Tibial nerve (tissue), 4 donors: ENCODE measurements at regions not wholly inside any gene's neighbourhood (a gene's known extent, or its start where the extent isn't known, plus 50 kb on each side); places are given as distances from the start of the nearest gene placed in this dataset.
"Not testable (repeated sequence)": the region's sequence is repeated elsewhere in the genome, so short reads cannot be mapped to it uniquely, and the experiment has no call there.

Source experiments
- EP300 ChIP-seq, 2 donors: sonication (generic); formaldehyde crosslinking; IDR thresholded peaks; one replicate each; pipeline ENCODE4 v1.6.1; 2017; ENCODE audit warnings: antibody characterized with exemption in 2 of 2, mild to moderate bottlenecking in 1 of 2
- POLR2A ChIP-seq, 2 donors: fragments of 450-650 bp; IDR thresholded peaks; one replicate each; pipeline ENCODE4 v1.6.1; 2017; ENCODE audit warnings: antibody characterized with exemption in 2 of 2, mild to moderate bottlenecking in 2 of 2, moderate library complexity in 2 of 2
- TF ChIP-seq, protein P1 (sequence below), 5 experiments: fragments of 200-600 bp in 3 of 5; fragments of 450-650 bp in 2 of 5; sonication (generic) in 3 of 5; IDR thresholded peaks; one replicate each; pipeline ENCODE4 v1.5.1; 2016 to 2019; ENCODE audit warnings: antibody characterized with exemption in 5 of 5, mild to moderate bottlenecking in 3 of 5, moderate library complexity in 2 of 5

DNA sequence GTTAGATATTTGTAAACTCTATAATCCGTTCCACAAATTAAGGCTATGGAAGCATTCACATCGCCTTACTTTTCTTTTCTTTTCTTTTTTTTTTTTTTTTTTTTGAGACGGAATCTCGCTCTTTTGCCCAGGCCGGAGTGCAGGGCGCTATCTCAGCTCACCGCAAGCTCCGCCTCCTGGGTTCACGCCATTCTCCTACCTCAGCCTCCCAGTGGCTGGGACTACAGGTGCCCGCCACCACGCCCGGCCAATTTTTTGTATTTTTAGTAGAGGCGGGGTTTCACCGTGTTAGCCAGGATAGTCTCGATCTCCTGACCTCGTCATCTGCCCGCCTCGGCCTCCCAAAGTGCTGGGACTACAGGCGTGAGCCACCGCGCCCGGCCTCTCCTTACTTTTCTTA, 104.1 kb upstream of the SLC27A6 start:
- TF ChIP-seq, protein P1, sequence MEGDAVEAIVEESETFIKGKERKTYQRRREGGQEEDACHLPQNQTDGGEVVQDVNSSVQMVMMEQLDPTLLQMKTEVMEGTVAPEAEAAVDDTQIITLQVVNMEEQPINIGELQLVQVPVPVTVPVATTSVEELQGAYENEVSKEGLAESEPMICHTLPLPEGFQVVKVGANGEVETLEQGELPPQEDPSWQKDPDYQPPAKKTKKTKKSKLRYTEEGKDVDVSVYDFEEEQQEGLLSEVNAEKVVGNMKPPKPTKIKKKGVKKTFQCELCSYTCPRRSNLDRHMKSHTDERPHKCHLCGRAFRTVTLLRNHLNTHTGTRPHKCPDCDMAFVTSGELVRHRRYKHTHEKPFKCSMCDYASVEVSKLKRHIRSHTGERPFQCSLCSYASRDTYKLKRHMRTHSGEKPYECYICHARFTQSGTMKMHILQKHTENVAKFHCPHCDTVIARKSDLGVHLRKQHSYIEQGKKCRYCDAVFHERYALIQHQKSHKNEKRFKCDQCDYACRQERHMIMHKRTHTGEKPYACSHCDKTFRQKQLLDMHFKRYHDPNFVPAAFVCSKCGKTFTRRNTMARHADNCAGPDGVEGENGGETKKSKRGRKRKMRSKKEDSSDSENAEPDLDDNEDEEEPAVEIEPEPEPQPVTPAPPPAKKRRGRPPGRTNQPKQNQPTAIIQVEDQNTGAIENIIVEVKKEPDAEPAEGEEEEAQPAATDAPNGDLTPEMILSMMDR (IDR thresholded peaks at IDR 0.05): not testable (repeated sequence)
- not testable (repeated sequence) for TF ChIP-seq POLR2A, EP300 (IDR thresholded peaks at IDR 0.05)
